HUES64 (cell line): ENCODE measurements at regions not wholly inside any gene's neighbourhood (a gene's known extent, or its start where the extent isn't known, plus 50 kb on each side); places are given as distances from the start of the nearest gene placed in this dataset.

Source experiments
- H3K27ac ChIP-seq: 2 replicates; pipeline ENCODE4 v1.7.0; 2013; ENCODE audit warnings: low read depth, low read length, inconsistent platforms
- H3K27me3 ChIP-seq: 2 replicates; pipeline ENCODE4 v1.6.1; 2013; ENCODE audit warnings: mild to moderate bottlenecking, low read length; ENCODE audit not compliant: insufficient read depth
- H3K36me3 ChIP-seq: 2 replicates; pipeline ENCODE4 v1.6.1; 2013; ENCODE audit warnings: mild to moderate bottlenecking, low read length; ENCODE audit not compliant: insufficient read depth
- H3K4me1 ChIP-seq: 2 replicates; pipeline ENCODE4 v1.6.1; 2013; ENCODE audit warnings: mild to moderate bottlenecking, low read length, moderate library complexity; ENCODE audit not compliant: insufficient read depth
- H3K4me3 ChIP-seq: 2 replicates; pipeline ENCODE4 v1.5.1; 2013; ENCODE audit warnings: mild to moderate bottlenecking, low read length, moderate library complexity
- H3K9ac ChIP-seq: 2 replicates; pipeline ENCODE4 v1.6.1; 2013; ENCODE audit warnings: mild to moderate bottlenecking, low read depth, low read length
- H3K9me3 ChIP-seq: 2 replicates; pipeline ENCODE4 v1.6.1; 2013; ENCODE audit warnings: low read depth, low read length; ENCODE audit not compliant: insufficient read depth
- WGBS: fragments of 150-250, 120-280 bp; methylation state at CpG from one replicate; pipeline ENCODE4 v1.1.7; 2013; ENCODE audit warnings: missing lambda C conversion rate; 5-methylcytosine and 5-hydroxymethylcytosine counted together

DNA sequence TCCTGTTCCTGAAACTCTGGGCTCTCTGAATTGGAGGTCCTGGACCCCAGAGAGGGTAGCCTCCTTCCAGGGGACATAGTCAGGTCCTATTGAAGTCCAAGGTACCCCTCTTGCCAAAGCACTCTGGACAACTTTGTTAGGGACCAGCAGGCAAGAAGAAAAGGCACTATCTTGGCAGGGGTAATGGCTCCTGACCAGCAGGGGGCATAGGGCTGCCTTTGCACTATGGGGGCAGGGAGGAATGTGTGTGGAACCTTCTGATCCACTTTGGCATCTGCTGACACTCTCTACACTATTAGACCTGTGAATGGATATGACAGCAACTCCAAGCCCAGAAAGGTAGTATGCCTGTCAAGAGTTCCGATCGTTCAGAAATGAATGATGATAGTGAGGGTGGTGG is 179.0 kb upstream of the CD180 start:
- 98% methylated on average over 2 of the region's 2 CpGs for WGBS
- Histone ChIP-seq H3K27me3 (no peaks in the 10 kb centered on the region), H3K27ac (no peak overlapping the region), H3K4me1 (no peaks in the 10 kb centered on the region), H3K36me3 (no peaks in the 10 kb centered on the region), H3K9ac (no peak overlapping the region), H3K9me3 (no peaks in the 10 kb centered on the region; the same call in 1 of the 2 replicates), H3K4me3 (no peak overlapping the region)

- H3K27ac ChIP-seq, result no peak overlapping the region
- no peak overlapping the region for H3K4me3 ChIP-seq
- no peaks in the 10 kb centered on the region for H3K27me3 ChIP-seq
- H3K9me3 ChIP-seq, result no peaks in the 10 kb centered on the region; the same call in 1 of the 2 replicates
- no peak overlapping the region for H3K9ac ChIP-seq
- no peaks in the 10 kb centered on the region for H3K4me1 ChIP-seq
- no peaks in the 10 kb centered on the region for H3K36me3 ChIP-seq
- no CpG with 5 or more reads among the region's 2 CpGs for WGBS
These were observed 177.8 kb upstream of the CD180 start for GRCh38 chr5:67374378-67374777.

DNA sequence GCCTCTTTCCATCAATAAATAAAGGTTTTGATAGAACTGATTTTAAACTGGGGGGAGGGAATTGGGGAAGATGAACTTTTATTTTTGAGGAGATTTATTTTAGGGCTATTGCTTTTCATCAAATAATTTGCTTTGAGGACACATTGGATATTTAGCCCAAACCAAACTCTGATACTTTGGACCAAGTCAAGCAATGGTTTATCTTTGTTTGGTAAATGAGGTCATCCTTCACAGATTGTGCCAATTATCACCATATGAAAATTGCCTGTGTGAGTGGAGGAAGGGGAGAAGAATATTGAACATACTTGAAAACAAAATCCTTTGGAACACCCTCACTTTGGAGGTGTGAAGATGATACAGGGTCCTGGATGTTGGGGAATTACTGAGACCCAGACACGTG is 176.9 kb upstream of the CD180 start:
- no peaks in the 10 kb centered on the region; the same call in 1 of the 2 replicates for H3K9me3 ChIP-seq
- no peak overlapping the region for H3K4me3 ChIP-seq
- 84% methylated on average over 1 of the region's 1 CpG for WGBS
- H3K27me3 ChIP-seq, result no peaks in the 10 kb centered on the region
- H3K27ac ChIP-seq, result no peak overlapping the region
- no peaks in the 10 kb centered on the region for H3K36me3 ChIP-seq
- H3K9ac ChIP-seq, result no peak overlapping the region
- H3K4me1 ChIP-seq, result no peaks in the 10 kb centered on the region

- no peaks in the 10 kb centered on the region for H3K36me3 ChIP-seq
- no peak overlapping the region for H3K9ac ChIP-seq
- WGBS, result 100% methylated on average over 1 of the region's 1 CpG
- no peaks in the 10 kb centered on the region; the same call in 1 of the 2 replicates for H3K9me3 ChIP-seq
- no peak overlapping the region for H3K27ac ChIP-seq
- H3K4me1 ChIP-seq, result no peaks in the 10 kb centered on the region
- H3K27me3 ChIP-seq, result no peaks in the 10 kb centered on the region
- no peak overlapping the region for H3K4me3 ChIP-seq
These were observed 176.3 kb upstream of the CD180 start for GRCh38 chr5:67372887-67373286.

DNA sequence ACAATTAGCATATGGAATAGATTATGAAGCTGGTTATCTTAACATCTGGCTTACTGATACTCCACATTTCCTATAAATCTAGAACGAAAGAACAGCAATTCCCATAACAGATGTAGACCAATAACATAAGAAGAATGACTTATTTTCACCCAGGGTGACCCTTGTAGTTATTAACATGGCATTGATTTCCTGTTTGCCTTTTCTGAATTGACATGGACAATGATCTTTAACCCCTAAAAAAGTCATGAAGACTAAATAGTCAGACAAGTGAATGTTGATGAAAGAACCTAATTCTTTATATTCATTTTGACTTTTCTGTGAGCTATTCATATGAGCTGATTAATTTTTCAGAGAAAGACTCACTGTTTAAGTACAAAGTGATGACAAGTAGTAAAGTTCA is 175.3 kb upstream of the CD180 start:
- Histone ChIP-seq H3K27me3 (no peaks in the 10 kb centered on the region), H3K9ac (no peak overlapping the region), H3K36me3 (no peaks in the 10 kb centered on the region), H3K4me3 (no peak overlapping the region), H3K9me3 (no peaks in the 10 kb centered on the region; the same call in 1 of the 2 replicates), H3K4me1 (no peaks in the 10 kb centered on the region), H3K27ac (no peak overlapping the region)
- 100% methylated on average over 1 of the region's 1 CpG for WGBS

DNA sequence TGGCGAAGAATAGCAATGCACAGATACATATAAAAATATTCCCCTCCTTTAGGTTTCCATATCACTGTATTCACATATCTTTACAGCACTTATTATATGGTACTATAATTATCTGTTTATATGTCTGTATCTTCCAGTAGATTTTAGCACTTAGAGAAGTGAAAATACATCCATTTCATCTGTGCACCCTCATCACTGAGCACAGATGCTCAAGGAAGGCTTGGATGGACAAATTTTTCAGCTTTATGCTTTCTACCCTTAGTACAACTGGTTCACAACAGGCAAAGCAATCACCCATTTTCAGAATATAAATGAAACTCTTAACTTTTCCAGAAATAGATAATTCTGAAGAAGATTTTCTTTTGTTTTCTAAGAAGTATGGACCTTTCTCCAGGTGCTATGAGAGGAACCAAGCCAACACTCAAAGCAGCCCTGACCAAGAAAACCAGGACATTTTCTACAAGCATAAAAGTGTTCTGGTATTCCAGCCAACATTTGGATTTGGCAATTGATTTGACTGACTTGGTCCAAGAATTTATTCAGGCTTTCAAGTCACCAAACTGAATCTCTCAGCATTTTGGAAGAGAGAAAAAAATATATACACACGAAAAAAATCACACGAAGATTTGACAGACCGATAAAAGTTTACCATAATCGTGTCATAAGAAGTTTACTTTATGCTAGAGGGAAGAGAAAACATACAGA is 170.2 kb upstream of the CD180 start:
- Histone ChIP-seq H3K36me3 (no peaks in the 10 kb centered on the region), H3K9ac (no peak overlapping the region), H3K27me3 (no peaks in the 10 kb centered on the region), H3K9me3 (no peaks in the 10 kb centered on the region), H3K27ac (no peak overlapping the region), H3K4me3 (no peak overlapping the region), H3K4me1 (no peaks in the 10 kb centered on the region)
- 96% methylated on average over 5 of the region's 5 CpGs for WGBS

DNA sequence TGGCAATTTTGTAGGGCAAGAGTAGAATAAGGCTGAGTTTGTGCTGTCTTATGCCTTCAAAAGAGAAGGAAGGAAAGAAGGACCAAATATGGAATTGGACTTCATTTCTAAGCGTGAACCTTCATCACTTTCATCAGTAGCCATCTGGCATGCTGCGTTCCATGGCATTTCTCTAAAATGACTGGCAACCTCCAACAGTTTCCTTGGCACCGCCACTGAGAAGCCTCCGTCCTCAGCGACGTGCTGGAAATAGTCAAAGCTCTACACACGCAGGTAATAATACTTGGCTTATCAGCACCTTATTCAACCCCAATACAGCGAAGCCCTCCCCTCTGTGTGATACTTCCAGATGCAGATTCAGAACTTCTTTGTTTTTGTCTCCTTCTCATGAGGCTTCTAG is 169.7 kb upstream of the CD180 start:
- Histone ChIP-seq H3K36me3 (no peaks in the 10 kb centered on the region), H3K4me3 (no peak overlapping the region), H3K9me3 (no peaks in the 10 kb centered on the region), H3K9ac (no peak overlapping the region), H3K27ac (no peak overlapping the region), H3K27me3 (no peaks in the 10 kb centered on the region), H3K4me1 (no peaks in the 10 kb centered on the region)
- WGBS, result 97% methylated on average over 8 of the region's 8 CpGs

DNA sequence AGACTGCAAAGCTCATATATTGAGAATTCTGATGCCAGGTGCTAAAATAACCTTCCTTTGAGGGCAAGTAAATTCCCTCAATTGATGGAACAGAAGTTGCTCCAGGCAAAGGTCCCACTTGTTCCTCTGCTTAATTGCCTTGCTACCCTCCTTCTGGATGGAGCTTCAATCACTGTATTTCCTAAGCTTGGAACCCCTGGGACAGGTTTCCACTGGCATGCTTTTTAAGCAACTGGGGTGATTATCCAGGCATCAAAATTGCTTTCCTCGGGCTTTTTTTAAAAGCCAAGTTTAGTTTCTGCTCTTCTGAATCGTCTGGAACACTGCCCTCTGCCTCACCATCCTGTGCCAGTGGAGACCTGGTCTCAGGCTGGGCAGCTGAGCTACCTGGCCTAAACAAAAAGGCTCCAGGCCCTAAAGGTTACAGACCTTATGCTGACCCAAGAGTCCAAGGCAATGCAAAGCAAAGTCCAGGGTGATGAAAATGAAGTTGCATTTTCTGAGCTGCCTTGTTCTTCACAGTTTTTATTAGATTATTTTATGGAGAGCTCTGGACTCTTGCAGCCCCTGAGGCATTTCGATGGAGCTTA is 167.9 kb upstream of the CD180 start:
- no peaks in the 10 kb centered on the region for H3K27me3 ChIP-seq
- WGBS, result 89% methylated on average over 3 of the region's 3 CpGs
- no peak overlapping the region for H3K4me3 ChIP-seq
- H3K9ac ChIP-seq, result no peak overlapping the region
- H3K27ac ChIP-seq, result no peak overlapping the region
- H3K9me3 ChIP-seq, result no peaks in the 10 kb centered on the region
- no peaks in the 10 kb centered on the region for H3K36me3 ChIP-seq
- H3K4me1 ChIP-seq, result no peaks in the 10 kb centered on the region

- H3K9ac ChIP-seq, result no peak overlapping the region
- H3K4me1 ChIP-seq, result no peaks in the 10 kb centered on the region
- WGBS, result 76% methylated on average over 1 of the region's 1 CpG
- H3K9me3 ChIP-seq, result no peaks in the 10 kb centered on the region
- no peak overlapping the region for H3K27ac ChIP-seq
- H3K27me3 ChIP-seq, result no peaks in the 10 kb centered on the region
- H3K36me3 ChIP-seq, result no peaks in the 10 kb centered on the region
- H3K4me3 ChIP-seq, result no peak overlapping the region
These were observed 167.4 kb upstream of the CD180 start for GRCh38 chr5:67363963-67364362.

DNA sequence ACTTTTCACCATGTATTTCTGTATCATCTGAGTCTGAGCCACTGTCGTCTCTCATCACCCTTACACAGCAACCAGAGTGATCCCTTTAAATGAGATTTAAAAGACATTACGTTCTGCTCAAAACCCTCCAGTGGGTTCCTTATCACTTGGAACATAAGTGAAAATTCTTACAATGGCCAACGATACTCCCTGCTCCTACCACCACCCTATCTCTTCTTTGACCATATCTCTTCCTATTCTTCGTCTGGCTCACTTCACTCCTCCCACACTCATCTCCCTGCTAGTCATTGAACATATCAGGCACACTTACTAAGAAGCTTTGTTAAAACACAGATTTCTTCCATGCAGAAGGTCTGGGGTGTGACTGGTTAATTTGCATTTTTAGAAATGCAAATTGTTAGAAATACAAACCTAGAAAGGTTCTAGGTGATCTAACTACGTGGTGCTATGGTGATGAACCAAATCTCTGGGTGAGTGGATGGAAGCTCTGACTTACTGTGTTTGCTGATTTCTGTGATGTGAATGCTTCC is 166.6 kb upstream of the CD180 start:
- no peaks in the 10 kb centered on the region for H3K9me3 ChIP-seq
- no peaks in the 10 kb centered on the region for H3K36me3 ChIP-seq
- no peaks in the 10 kb centered on the region for H3K4me1 ChIP-seq
- no peak overlapping the region for H3K9ac ChIP-seq
- H3K4me3 ChIP-seq, result no peak overlapping the region
- H3K27me3 ChIP-seq, result no peaks in the 10 kb centered on the region
- no peak overlapping the region for H3K27ac ChIP-seq
- 90% methylated on average over 5 of the region's 5 CpGs for WGBS

DNA sequence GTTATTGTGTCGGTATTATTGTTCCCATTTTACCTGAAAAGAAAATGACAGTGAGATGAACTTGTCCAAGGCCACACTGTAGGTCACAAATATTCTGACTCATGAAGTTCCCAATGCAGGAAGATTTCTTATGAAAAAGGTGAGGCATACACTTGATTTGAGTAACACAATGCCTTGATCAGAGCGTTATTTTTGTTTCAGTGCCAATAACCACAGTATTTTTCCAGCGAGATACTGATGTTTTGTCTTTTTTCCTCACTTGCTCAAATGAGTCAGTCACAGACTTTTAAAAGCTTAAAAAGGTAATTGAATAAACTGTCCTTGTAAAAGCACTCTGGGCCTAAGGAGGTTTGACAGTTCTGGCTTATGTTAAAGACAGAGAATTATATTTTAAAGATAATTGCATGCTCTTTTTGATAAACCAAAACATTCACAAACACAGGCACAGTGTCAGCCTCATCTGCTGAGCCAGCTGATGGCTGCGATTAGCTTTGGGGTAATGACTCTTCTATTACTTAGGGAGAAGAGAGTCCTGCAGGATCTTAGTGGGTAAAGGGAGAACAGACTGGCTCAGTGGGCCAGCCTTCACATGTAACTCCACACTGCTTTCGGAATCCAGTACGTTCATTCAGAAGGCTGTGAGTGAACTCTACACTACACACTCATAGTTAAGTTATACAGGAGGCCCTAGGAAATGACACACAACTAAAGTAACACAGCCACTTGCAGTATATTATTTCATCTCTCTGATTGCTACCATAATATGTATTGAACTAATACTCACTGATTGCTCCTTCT is 165.5 kb upstream of the CD180 start:
- H3K4me3 ChIP-seq, result no peak overlapping the region
- WGBS, result 94% methylated on average over 6 of the region's 6 CpGs
- H3K27ac ChIP-seq, result no peak overlapping the region
- no peak overlapping the region for H3K9ac ChIP-seq
- no peaks in the 10 kb centered on the region for H3K4me1 ChIP-seq
- H3K9me3 ChIP-seq, result no peaks in the 10 kb centered on the region
- no peaks in the 10 kb centered on the region for H3K27me3 ChIP-seq
- no peaks in the 10 kb centered on the region for H3K36me3 ChIP-seq
